Osteocyte (in vitro differentiated cells): ENCODE measurements at regions not wholly inside any gene's neighbourhood (a gene's known extent, or its start where the extent isn't known, plus 50 kb on each side); places are given as distances from the start of the nearest gene placed in this dataset.
A peak's percentile ranks its signal among the peaks of the same experiment; 100 is the strongest.

Experiments
- DNase-seq: peaks from one replicate; pipeline ENCODE4 v3.0.0; 2021; ENCODE audit warnings: mixed read lengths; ENCODE audit not compliant: unreplicated experiment; ENCODE audit errors: extremely low spot score
- H3K27ac Mint-ChIP-seq: one replicate; pipeline ENCODE4 v1.8.0; 2021; ENCODE audit warnings: mild to moderate bottlenecking, mixed read lengths; ENCODE audit not compliant: unreplicated experiment
- H3K27me3 Mint-ChIP-seq: one replicate; pipeline ENCODE4 v1.8.0; 2021; ENCODE audit warnings: mixed read lengths; ENCODE audit not compliant: unreplicated experiment
- H3K36me3 Mint-ChIP-seq: one replicate; pipeline ENCODE4 v1.8.0; 2021; ENCODE audit warnings: mixed read lengths; ENCODE audit not compliant: unreplicated experiment
- H3K4me1 Mint-ChIP-seq: one replicate; pipeline ENCODE4 v1.8.0; 2021; ENCODE audit warnings: mixed read lengths; ENCODE audit not compliant: unreplicated experiment
- H3K4me3 Mint-ChIP-seq: one replicate; pipeline ENCODE4 v1.8.0; 2021; ENCODE audit warnings: mild to moderate bottlenecking, moderate library complexity, mixed read lengths; ENCODE audit not compliant: unreplicated experiment
- H3K9me3 Mint-ChIP-seq: one replicate; pipeline ENCODE4 v1.8.0; 2021; ENCODE audit warnings: mixed read lengths; ENCODE audit not compliant: unreplicated experiment
- TF ChIP-seq, protein P1 (sequence below): fragments of 200-600 bp; sonication (generic); IDR thresholded peaks from 2 replicates; pipeline ENCODE4 v1.5.0; 2021; ENCODE audit warnings: antibody characterized with exemption, mild to moderate bottlenecking, moderate library complexity

DNA sequence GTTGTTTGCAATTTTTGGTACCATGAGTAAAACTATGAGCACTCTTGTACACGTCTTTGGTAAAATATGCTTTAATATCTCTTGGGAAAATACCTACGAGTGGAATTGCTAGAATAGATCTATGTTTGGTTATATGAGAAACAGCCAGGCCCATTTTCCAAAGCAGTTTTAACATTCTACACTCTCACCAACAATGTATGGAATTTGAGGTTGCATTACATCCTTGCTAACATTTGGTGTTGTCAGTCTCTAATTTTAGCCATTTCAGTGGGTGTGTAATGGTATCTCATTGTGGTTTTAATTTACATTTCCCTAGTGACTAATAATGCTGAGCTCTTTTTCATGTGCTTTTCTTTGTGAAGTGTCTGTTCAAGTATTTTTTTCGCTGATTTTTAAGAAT, 118.9 kb upstream of the TCF4 start:
- H3K4me1 Mint-ChIP-seq: peaks cover 7% of the 10 kb centered on the region
- no peak overlapping the region for H3K4me3 Mint-ChIP-seq
- no peak for DNase-seq

DNA sequence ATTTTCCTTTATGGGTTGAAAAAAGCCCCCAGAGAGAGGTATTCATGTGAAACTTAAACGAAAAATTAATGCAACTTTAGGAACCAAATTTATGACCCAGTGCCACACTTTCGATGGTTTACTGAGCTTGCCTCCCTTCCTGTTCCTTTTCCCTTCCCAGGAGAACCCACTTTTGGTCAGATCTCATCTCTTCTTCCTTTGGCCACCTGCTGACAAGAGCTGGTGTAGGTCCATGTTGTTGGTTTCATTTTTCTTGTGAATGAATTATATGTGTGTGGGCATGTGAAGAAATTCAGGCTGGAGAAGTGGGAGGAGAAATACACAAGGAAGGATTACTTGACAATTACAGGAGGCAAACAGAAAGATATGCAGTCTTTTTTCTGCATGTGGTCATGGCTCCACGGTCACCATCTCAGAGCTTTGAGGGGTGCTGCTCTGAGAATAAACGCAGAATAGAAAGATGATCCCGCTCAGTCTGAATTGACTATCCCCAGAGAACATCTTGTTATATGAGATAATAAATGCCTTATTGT, 111.3 kb upstream of the TCF4 start:
- Mint-ChIP-seq H3K9me3 (peaks cover 12% of the 10 kb centered on the region), H3K4me3 (no peak overlapping the region), H3K27ac (no peak overlapping the region), H3K36me3 (peaks cover 2% of the 10 kb centered on the region), H3K27me3 (no peaks in the 10 kb centered on the region), H3K4me1 (peaks cover 20% of the 10 kb centered on the region)
- TF ChIP-seq, protein P1, sequence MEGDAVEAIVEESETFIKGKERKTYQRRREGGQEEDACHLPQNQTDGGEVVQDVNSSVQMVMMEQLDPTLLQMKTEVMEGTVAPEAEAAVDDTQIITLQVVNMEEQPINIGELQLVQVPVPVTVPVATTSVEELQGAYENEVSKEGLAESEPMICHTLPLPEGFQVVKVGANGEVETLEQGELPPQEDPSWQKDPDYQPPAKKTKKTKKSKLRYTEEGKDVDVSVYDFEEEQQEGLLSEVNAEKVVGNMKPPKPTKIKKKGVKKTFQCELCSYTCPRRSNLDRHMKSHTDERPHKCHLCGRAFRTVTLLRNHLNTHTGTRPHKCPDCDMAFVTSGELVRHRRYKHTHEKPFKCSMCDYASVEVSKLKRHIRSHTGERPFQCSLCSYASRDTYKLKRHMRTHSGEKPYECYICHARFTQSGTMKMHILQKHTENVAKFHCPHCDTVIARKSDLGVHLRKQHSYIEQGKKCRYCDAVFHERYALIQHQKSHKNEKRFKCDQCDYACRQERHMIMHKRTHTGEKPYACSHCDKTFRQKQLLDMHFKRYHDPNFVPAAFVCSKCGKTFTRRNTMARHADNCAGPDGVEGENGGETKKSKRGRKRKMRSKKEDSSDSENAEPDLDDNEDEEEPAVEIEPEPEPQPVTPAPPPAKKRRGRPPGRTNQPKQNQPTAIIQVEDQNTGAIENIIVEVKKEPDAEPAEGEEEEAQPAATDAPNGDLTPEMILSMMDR: no peak
- DNase-seq: no peak

More for the DNA sequence above, 118.9 kb upstream of the TCF4 start:
- peak overlapping the region; percentile 49 for H3K27ac Mint-ChIP-seq
- peaks cover 6% of the 10 kb centered on the region for H3K36me3 Mint-ChIP-seq
- peaks cover 15% of the 10 kb centered on the region for H3K9me3 Mint-ChIP-seq
- TF ChIP-seq, protein P1: no peak
- H3K27me3 Mint-ChIP-seq: no peaks in the 10 kb centered on the region

DNA sequence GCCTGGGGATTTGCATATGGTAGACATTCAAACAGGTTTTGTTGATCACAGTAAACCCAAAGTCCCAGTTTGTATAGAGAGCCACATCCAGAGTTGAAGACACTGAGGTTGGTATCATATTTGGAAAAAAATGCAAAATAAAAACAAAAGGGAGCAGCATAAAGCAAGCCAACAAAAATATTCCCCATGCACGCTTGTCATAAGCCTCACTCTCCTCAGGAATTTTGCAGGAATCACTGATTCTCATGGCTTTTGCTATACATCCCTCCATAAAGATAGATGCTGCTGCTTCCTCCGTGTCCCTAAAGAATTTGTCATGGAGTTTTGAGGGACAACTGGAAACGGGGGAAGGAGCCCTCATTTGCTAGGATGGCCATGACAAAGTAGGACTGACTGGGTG, 108.8 kb upstream of the TCF4 start:
- Mint-ChIP-seq H3K36me3 (no peaks in the 10 kb centered on the region), H3K4me1 (peaks cover 20% of the 10 kb centered on the region), H3K27ac (no peak overlapping the region), H3K9me3 (peaks cover 4% of the 10 kb centered on the region), H3K4me3 (no peak overlapping the region), H3K27me3 (no peaks in the 10 kb centered on the region)
- DNase-seq: no peak
- TF ChIP-seq, protein P1: no peak

DNA sequence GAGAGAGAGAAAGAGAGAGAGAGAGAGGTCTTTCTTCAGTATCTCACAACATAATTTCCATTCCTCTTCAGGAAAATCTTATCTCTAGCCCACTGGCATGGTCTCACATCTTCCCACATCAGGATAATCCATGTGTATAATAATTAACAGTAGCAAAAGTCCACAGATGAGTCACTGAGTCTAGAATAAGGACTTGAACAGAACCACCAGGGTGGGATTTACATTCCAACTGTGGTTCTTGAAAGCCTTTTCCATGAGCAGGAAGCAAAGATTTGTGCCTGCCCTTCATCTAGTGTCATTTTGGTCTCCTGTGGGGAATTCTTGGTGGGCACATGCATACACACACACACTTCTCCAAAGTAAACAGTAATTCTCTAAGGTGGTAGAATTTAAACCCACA, 107.1 kb upstream of the TCF4 start:
- TF ChIP-seq, protein P1: no peak
- no peaks in the 10 kb centered on the region for H3K27me3 Mint-ChIP-seq
- H3K27ac Mint-ChIP-seq: no peak overlapping the region
- no peaks in the 10 kb centered on the region for H3K36me3 Mint-ChIP-seq
- DNase-seq: no peak
- H3K4me1 Mint-ChIP-seq: peaks cover 20% of the 10 kb centered on the region
- no peak overlapping the region for H3K4me3 Mint-ChIP-seq
- peaks cover 4% of the 10 kb centered on the region for H3K9me3 Mint-ChIP-seq

DNA sequence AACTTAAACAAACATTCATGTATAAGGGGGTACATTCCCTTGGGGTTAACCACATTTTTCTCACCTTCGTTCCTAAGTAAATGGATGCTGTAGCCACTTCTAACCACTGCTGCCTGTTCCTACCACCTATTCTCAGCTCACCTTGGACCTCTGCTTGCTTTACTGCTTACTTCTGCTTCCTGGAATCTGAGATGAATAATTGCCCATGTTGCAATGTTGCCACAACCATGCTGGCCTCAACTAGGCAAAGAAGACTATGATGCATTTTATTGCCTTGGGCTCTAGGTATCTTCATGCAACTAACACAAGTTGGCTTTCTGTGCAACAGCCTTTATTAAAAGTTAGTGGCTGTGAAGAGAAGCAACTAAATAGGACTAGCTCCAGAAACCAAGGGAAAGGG, 106.3 kb upstream of the TCF4 start:
- peaks cover 4% of the 10 kb centered on the region for H3K9me3 Mint-ChIP-seq
- H3K27me3 Mint-ChIP-seq: no peaks in the 10 kb centered on the region
- H3K36me3 Mint-ChIP-seq: no peaks in the 10 kb centered on the region
- H3K4me1 Mint-ChIP-seq: peaks cover 14% of the 10 kb centered on the region
- no peak overlapping the region for H3K27ac Mint-ChIP-seq
- DNase-seq: no peak
- H3K4me3 Mint-ChIP-seq: no peak overlapping the region
- TF ChIP-seq, protein P1: no peak
